Fibroblast of lung (primary cell): ENCODE measurements at regions not wholly inside any gene's neighbourhood (a gene's known extent, or its start where the extent isn't known, plus 50 kb on each side); places are given as distances from the start of the nearest gene placed in this dataset.

Experiments used
- DNase-seq, 2 donors: peaks; one replicate each; pipeline versions ENCODE4 v3.0.0 to v3.0.0-alpha.2; 2010; ENCODE audit warnings: low read depth in 2 of 2
- H2AFZ ChIP-seq: 2 replicates; pipeline ENCODE4 v1.5.1; 2012; ENCODE audit warnings: low read length, control low read depth, inconsistent platforms
- H3K27ac ChIP-seq: 2 replicates; pipeline ENCODE4 v1.5.1; 2011; ENCODE audit warnings: low read length, control low read depth; ENCODE audit not compliant: insufficient read depth
- H3K27me3 ChIP-seq: 2 replicates; pipeline ENCODE4 v1.5.1; 2011; ENCODE audit warnings: mild to moderate bottlenecking, low read length; ENCODE audit not compliant: control insufficient read depth, insufficient read depth
- H3K36me3 ChIP-seq: 2 replicates; pipeline ENCODE4 v1.5.1; 2011; ENCODE audit warnings: low read length; ENCODE audit not compliant: control insufficient read depth, insufficient read depth
- H3K4me1 ChIP-seq: 2 replicates; pipeline ENCODE4 v1.5.1; 2011; ENCODE audit warnings: low read length; ENCODE audit not compliant: control insufficient read depth, insufficient read depth; ENCODE audit errors: extremely low read depth
- H3K4me2 ChIP-seq: 2 replicates; pipeline ENCODE4 v1.5.1; 2011; ENCODE audit warnings: low read length, control low read depth; ENCODE audit not compliant: insufficient read depth; ENCODE audit errors: extremely low read depth
- H3K4me3 ChIP-seq, 4 experiments: fragments of 200-600 bp in 1 of 4; sonication (generic) in 1 of 4; replicated peaks in 1 of 4; 2 replicates each; pipeline ENCODE4 v1.5.1; 2011 to 2016; ENCODE audit warnings: low read length in 4 of 4, low read depth in 3 of 4, mild to moderate bottlenecking in 3 of 4, control low read depth in 2 of 4, inconsistent platforms in 1 of 4, mixed read lengths in 1 of 4; ENCODE audit not compliant: insufficient read depth in 1 of 4; ENCODE audit errors: control extremely low read depth in 1 of 4
- H3K79me2 ChIP-seq: 2 replicates; pipeline ENCODE4 v1.5.1; 2012; ENCODE audit warnings: mild to moderate bottlenecking, low read length, inconsistent platforms; ENCODE audit not compliant: control insufficient read depth, insufficient read depth
- H3K9ac ChIP-seq: 2 replicates; pipeline ENCODE4 v1.5.1; 2011; ENCODE audit warnings: mild to moderate bottlenecking, low read length, control low read depth; ENCODE audit not compliant: insufficient read depth
- H3K9me3 ChIP-seq: 2 replicates; pipeline ENCODE4 v1.5.1; 2012; ENCODE audit warnings: low read depth, low read length; ENCODE audit not compliant: control insufficient read depth, insufficient read depth
- H4K20me1 ChIP-seq: 2 replicates; pipeline ENCODE4 v1.5.1; 2011; ENCODE audit warnings: low read length; ENCODE audit not compliant: control insufficient read depth, insufficient read depth; ENCODE audit errors: extremely low read depth
- CTCF ChIP-seq, 2 donors: IDR thresholded peaks in 1 of 2; conservative IDR thresholded peaks in 1 of 2; 1 replicate in 1 of 2; 2 replicates in 1 of 2; pipeline ENCODE4 v1.5.1; 2011 to 2012; ENCODE audit warnings: low read length in 2 of 2, control low read depth in 1 of 2, inconsistent platforms in 1 of 2, low read depth in 1 of 2, mild to moderate bottlenecking in 1 of 2
- EZH2 ChIP-seq: IDR thresholded peaks from 2 replicates; pipeline ENCODE4 v1.5.1; 2012; ENCODE audit warnings: low read length, control low read depth, mild to moderate bottlenecking; ENCODE audit errors: missing control alignments

GRCh38 chr6:160940197-160940596 lies 51.4 kb upstream of the MAP3K4 start:
- H3K4me3 ChIP-seq: no peak overlapping the region
- H4K20me1 ChIP-seq: no peaks in the 10 kb centered on the region
- no peaks in the 10 kb centered on the region for H3K27me3 ChIP-seq
- no peak for TF ChIP-seq EZH2
- TF ChIP-seq CTCF (conservative IDR thresholded peaks at IDR 0.05 in 1 of 2, IDR thresholded peaks at IDR 0.05 in 1 of 2; ENCODE audit: low read depth in 1 of 2, low read length in 2 of 2): no peak
- H3K9me3 ChIP-seq: no peaks in the 10 kb centered on the region
- H3K9ac ChIP-seq: no peak overlapping the region
- no peaks in the 10 kb centered on the region for H3K79me2 ChIP-seq
- H2AFZ ChIP-seq: no peak overlapping the region
- H3K4me1 ChIP-seq: no peaks in the 10 kb centered on the region
- no peaks in the 10 kb centered on the region for H3K36me3 ChIP-seq
- DNase-seq: no peak
- no peak overlapping the region for H3K4me2 ChIP-seq
- no peak overlapping the region for H3K27ac ChIP-seq
